GM19395 (cell line): ENCODE measurements at regions not wholly inside any gene's neighbourhood (a gene's known extent, or its start where the extent isn't known, plus 50 kb on each side); places are given as distances from the start of the nearest gene placed in this dataset.

Experiments
- ATAC-seq: cut with Tn5 transposase; IDR thresholded peaks from one replicate; pipeline ENCODE4 v1.9.1; 2021; ENCODE audit warnings: mild to moderate bottlenecking, moderate library complexity; ENCODE audit not compliant: unreplicated experiment

- no peak for ATAC-seq
Observed at GRCh38 chr2:234732404-234733092, 219.3 kb upstream of the SH3BP4 start.

GRCh38 chr2:234731236-234731635 is 220.6 kb upstream of the SH3BP4 start:
- no peak for ATAC-seq

GRCh38 chr2:234730066-234730640 is 221.7 kb upstream of the SH3BP4 start:
- ATAC-seq, result no peak

- ATAC-seq, result no peak
Observed at GRCh38 chr2:234725528-234726264, 226.1 kb upstream of the SH3BP4 start.

DNA sequence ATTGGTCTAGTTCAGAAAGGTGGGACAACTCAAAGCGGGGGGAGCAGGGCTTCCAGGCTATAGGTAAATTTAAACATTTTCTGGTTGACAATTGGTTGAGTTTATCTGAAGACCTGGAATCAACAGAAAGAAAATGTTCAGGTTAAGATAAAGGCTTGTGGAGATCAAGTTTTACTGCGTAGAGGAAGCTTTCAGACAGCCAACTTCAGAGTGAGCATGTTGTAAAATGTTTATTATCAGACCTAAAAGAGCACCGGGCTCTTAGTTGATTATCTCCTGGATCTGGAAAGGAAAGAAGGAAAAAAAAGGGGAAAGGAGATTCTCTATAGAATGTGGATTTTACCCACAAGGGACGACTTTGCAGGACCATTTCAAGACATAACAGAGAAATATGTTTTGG is 227.0 kb upstream of the SH3BP4 start:
- ATAC-seq, result no peak

GRCh38 chr2:234723400-234723799 is 226.5 kb upstream of the ARL4C start:
- ATAC-seq, result no peak

DNA sequence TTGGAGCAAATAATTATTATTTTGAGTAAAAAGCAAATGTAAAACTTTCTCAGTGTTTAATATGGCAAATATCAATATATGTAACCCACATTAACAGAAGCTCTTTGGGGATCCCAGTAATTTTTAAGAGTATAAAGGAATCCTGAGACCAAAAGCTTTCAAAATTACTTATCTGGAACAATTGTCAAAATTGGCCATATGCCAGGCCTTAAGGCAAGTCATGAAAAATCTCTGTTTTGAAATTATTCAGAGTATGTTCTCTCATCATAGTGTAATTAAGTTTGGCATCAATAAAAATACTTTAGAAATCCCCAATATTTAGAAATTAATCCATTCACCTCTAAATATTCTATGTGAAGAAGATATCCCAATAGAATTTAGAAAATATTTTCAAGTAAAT is 225.3 kb upstream of the ARL4C start:
- no peak for ATAC-seq

- ATAC-seq, result no peak
Observed at GRCh38 chr2:234719116-234719716, 222.3 kb upstream of the ARL4C start.

DNA sequence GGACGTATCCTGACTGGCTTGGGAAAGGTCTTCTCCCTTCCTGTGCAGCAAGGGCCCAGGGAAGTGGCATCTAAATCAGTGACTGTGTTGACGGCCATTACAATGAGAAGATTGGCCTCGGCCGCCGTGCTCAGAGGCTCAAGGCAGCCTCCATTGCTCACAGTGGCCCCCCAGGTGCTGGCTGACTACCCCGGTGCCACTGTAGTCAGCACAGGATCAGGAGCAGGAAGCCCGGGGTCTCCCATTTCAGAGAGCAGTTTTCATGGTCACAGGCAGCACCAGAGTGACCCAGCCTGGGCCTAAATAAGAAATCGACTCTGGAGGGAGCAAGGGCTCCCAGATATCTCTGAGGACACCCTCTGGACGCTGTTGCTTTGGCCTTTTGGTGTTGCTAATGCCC is 219.4 kb upstream of the ARL4C start:
- no peak for ATAC-seq

DNA sequence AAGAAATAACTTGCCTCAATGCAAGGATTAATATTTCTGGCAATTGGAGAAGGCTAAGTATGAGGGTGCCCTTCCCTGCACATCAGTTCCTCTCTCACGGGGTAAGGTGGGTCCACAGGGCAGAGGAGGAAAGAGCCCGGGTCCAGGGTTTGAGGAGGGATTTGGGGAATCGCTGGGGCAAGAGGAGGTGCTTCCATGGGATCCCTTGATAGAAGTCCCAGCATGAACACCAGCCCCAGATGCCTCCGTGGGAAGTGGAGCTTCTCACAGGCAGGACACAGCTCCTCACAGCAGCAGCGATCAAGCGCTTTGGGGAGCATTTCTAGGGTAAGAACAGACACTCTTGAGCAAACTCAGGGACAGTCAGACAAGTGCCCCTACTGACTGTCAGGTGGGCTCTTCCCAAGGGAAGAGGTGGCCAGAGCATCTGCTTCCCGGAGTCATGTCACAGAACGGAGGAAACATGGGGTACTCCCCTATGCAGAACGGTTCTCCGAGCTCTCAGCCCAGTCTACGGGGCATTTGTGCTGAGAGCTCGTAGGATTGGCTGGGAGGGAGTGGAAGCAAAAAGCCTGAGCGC is 218.9 kb upstream of the ARL4C start:
- no peak for ATAC-seq

DNA sequence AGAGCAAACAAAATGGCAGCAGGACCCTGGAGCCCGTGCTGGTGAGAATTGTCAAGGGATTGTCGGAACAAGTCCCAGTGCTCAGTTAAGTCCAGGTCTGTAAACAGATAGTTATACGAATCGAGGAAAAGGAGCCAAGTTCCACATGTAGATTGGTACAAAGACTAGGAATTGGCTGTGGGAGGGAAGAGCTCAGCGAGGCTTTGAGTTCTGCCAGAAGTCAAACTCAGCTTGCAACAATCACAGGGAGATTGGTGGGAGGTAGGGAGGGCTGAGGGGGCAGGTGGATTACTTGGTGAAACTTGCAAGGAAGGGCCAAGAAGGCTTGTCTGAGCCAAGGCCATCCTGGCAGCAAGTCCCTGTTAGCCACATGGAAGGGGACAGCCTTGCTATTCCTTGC is 217.8 kb upstream of the ARL4C start:
- no peak for ATAC-seq

GRCh38 chr2:234712421-234712935 is 215.6 kb upstream of the ARL4C start:
- ATAC-seq, result no peak

GRCh38 chr2:234711308-234711707 is 214.4 kb upstream of the ARL4C start:
- ATAC-seq, result no peak

GRCh38 chr2:234710587-234710986 is 213.7 kb upstream of the ARL4C start:
- ATAC-seq, result no peak

GRCh38 chr2:234710066-234710465 is 213.2 kb upstream of the ARL4C start:
- no peak for ATAC-seq

DNA sequence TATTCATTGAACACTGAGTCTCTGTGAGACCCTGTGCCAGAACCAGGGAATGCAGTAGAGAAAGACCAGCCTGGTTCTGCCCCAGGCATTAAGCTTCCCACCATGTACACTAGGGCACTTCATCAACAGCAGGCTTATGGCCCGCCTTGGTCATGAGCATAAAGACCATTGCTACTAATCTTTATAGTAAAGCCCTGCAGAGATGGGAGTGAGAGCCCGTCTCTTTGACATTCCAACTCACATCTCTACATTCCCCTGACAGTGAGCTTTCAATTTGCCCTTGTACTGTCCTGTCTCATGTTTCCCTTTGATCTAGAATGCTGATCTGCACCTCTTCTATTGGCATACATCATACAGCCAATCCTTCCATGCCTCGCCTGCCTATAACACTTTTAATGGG is 211.8 kb upstream of the ARL4C start:
- no peak for ATAC-seq

DNA sequence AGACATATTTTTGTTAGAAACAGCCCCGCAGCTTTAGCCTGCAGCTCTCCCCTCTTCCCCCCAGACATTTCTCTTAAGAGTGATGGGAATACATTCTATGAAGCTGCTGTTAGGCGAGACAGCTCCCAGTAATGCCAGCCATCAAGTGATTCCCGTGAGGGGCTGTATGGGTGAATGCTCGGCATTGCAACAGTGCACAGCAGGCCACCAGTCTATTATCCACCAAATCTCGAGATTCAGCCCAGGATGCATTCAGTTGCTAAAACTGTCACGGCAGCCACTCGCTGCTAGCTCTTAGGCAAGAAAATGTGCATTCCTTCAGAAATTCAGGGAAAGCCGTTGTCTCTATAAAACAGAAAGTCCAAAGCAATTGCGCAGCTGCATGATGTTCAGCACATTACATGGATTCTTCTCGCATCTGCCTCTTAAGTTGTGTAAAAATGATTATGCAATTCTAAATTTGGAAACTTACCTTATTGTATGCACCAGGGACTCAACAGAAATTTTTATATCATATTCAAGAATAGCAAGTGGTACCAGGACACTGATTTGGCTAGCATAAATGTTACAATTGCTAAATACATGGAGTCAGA is 211.3 kb upstream of the ARL4C start:
- no peak for ATAC-seq

GRCh38 chr2:234706086-234706485 is 209.2 kb upstream of the ARL4C start:
- ATAC-seq, result no peak

- no peak for ATAC-seq
Observed at GRCh38 chr2:234705108-234705507, 208.2 kb upstream of the ARL4C start.

GRCh38 chr2:234703258-234703657 is 206.4 kb upstream of the ARL4C start:
- no peak for ATAC-seq

DNA sequence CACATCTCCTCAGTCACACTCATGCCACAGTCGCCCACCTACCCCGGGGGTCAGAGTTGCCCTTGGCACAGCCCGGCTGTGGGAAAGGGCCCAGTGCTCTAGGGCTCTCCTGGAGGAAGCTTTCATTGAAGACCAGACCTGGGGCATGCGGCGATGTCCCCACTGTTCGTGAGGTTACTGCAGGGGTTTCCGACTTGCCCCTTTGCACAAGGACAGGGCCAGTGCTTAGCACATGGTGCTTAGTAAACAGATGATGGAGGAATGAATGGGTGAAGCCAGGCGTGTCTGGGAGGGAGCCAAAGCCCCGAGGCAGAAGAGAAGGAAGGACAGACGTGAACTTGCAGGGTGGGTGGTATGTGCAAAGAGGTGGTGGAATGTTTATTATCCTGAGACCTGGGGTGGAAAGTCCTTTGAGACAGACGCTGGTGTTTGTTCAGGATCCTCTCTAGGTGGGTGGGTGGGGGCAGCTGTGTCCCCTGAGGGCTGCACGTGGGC is 205.9 kb upstream of the ARL4C start:
- ATAC-seq, result no peak
